Skin of body (tissue), 1 donor: ENCODE measurements at regions not wholly inside any gene's neighbourhood (a gene's known extent, or its start where the extent isn't known, plus 50 kb on each side); places are given as distances from the start of the nearest gene placed in this dataset.

Experiments used
- DNase-seq: peaks from one replicate; lab custom pipeline; 2025; lab: John Stamatoyannopoulos, UW

- DNase-seq = no peak
Measured at GRCh38 chr7:109126404-109127050, 556.9 kb downstream of the DNAJB9 start.

GRCh38 chr7:109127145-109127544 lies 557.5 kb downstream of the DNAJB9 start:
- DNase-seq = no peak

GRCh38 chr7:109131141-109131540 lies 561.5 kb downstream of the DNAJB9 start:
- DNase-seq = no peak

- no peak for DNase-seq
Measured at GRCh38 chr7:109136893-109137292, 567.2 kb downstream of the DNAJB9 start.

- DNase-seq = no peak
Measured at GRCh38 chr7:109154748-109155147, 585.1 kb downstream of the DNAJB9 start.

- no peak for DNase-seq
Measured at GRCh38 chr7:109158246-109158645, 588.6 kb downstream of the DNAJB9 start.

- no peak for DNase-seq
Measured at GRCh38 chr7:109176661-109177060, 607.0 kb downstream of the DNAJB9 start.

GRCh38 chr7:109178342-109178741 lies 608.7 kb downstream of the DNAJB9 start:
- DNase-seq = no peak

- no peak for DNase-seq
Measured at GRCh38 chr7:109179601-109180000, 609.9 kb downstream of the DNAJB9 start.

GRCh38 chr7:109190766-109191398 lies 621.2 kb downstream of the DNAJB9 start:
- DNase-seq = no peak

GRCh38 chr7:109206196-109206595 lies 636.5 kb downstream of the DNAJB9 start:
- no peak for DNase-seq

- DNase-seq = no peak
Measured at GRCh38 chr7:109213081-109213480, 643.4 kb downstream of the DNAJB9 start.

- no peak for DNase-seq
Measured at GRCh38 chr7:109215341-109215740, 645.7 kb downstream of the DNAJB9 start.

- no peak for DNase-seq
Measured at GRCh38 chr7:109224100-109224499, 654.4 kb downstream of the DNAJB9 start.

- no peak for DNase-seq
Measured at GRCh38 chr7:109226699-109227098, 657.0 kb downstream of the DNAJB9 start.

- no peak for DNase-seq
Measured at GRCh38 chr7:109235316-109235715, 665.6 kb downstream of the DNAJB9 start.

GRCh38 chr7:109246330-109247077 lies 676.8 kb downstream of the DNAJB9 start:
- DNase-seq = no peak

- no peak for DNase-seq
Measured at GRCh38 chr7:109256762-109257560, 687.3 kb downstream of the DNAJB9 start.

- no peak for DNase-seq
Measured at GRCh38 chr7:109259151-109259550, 689.5 kb downstream of the DNAJB9 start.

GRCh38 chr7:109261781-109262180 lies 692.1 kb downstream of the DNAJB9 start:
- DNase-seq = no peak

- no peak for DNase-seq
Measured at GRCh38 chr7:109266610-109267009, 696.9 kb downstream of the DNAJB9 start.

- no peak for DNase-seq
Measured at GRCh38 chr7:109276348-109276747, 706.7 kb downstream of the DNAJB9 start.
